Right cardiac atrium (tissue), 5 donors: ENCODE measurements at regions not wholly inside any gene's neighbourhood (a gene's known extent, or its start where the extent isn't known, plus 50 kb on each side); places are given as distances from the start of the nearest gene placed in this dataset.

Experiments used
- ATAC-seq, 2 donors: fragments of 200-7000 bp; cut with Tn5 transposase; one replicate each; pipeline versions ENCODE4 v1.8.0 to v1.9.1; 2020; ENCODE audit warnings: moderate library complexity in 2 of 2, mild to moderate bottlenecking in 1 of 2
- DNase-seq, 3 donors: peaks; one replicate each; pipeline ENCODE4 v3.0.0-alpha.2; 2020
- H3K27ac ChIP-seq: one replicate; pipeline ENCODE4 v1.5.1; 2013; ENCODE audit warnings: mild to moderate bottlenecking, low read length, control low read depth, moderate library complexity
- H3K27me3 ChIP-seq: one replicate; pipeline ENCODE4 v1.6.1; 2013; ENCODE audit not compliant: control insufficient read depth, insufficient read depth
- H3K4me1 ChIP-seq: one replicate; pipeline ENCODE4 v1.6.1; 2013; ENCODE audit warnings: low read length; ENCODE audit not compliant: control insufficient read depth, insufficient read depth
- H3K4me3 ChIP-seq: one replicate; pipeline ENCODE4 v1.5.1; 2013; ENCODE audit warnings: low read length, control low read depth
- H3K9me3 ChIP-seq: one replicate; pipeline ENCODE4 v1.6.1; 2013; ENCODE audit warnings: low read length; ENCODE audit not compliant: control insufficient read depth
- WGBS: extraction: QIAGEN DNeasy Blood & Tissue Kit; methylation state at CpG from one replicate; pipeline ENCODE4 v1.1.7; 2013; 5-methylcytosine and 5-hydroxymethylcytosine counted together
- intact Hi-C, 4 donors: fragments of 100-400 bp; cut with DNase I; formaldehyde crosslinking; loops; one replicate each; pipeline versions ENCODE4 v1.11.0 to v1.14.0; 2022 to 2023
- donor health status: healthy with polysubstance abuse.
- donor health status: DM: no; HTN: yes; CAD: no.
- donor health status: DM: no; HTN: no; CAD: no.
- donor health status: DM: no; HTN: yes; CAD: no; lungs with severe emphysema.
- donor health status: DM: yes; HTN: yes; CAD: no.

DNA sequence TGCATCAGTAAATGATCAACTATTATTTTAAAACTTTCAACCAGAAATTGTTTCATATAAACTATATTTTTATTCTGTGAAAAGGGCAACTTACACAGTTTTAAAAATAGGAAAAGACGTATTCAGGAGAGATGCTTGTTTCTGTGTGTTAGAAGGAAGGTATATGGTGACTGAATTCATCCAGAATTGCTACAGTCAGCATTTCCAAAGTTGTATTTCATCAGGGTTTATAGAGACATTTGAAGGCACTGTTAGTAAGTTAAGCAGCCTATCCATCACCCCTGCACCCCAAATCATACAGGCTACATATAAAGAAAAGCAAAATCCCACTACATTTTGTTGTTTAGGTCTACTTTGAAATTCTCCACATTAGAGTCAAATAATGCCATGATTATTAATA is 716.0 kb downstream of the KCTD16 start:
- H3K4me3 ChIP-seq, result no peak overlapping the region
- 77% methylated on average over 1 of the region's 1 CpG for whole genome bisulfite sequencing
- intact Hi-C loops, result no loop called here
- H3K27ac ChIP-seq, result no peak overlapping the region
- ATAC-seq (no peak), DNase-seq (no peak)
- H3K4me1 ChIP-seq, result no peaks in the 10 kb centered on the region
- no peaks in the 10 kb centered on the region for H3K9me3 ChIP-seq
- no peaks in the 10 kb centered on the region for H3K27me3 ChIP-seq

- Histone ChIP-seq H3K9me3 (no peaks in the 10 kb centered on the region), H3K4me3 (no peak overlapping the region), H3K27ac (no peak overlapping the region), H3K27me3 (no peaks in the 10 kb centered on the region), H3K4me1 (no peaks in the 10 kb centered on the region)
- ATAC-seq (no peak), DNase-seq (no peak)
- intact Hi-C loops, result no loop called here
- WGBS, result 85% methylated on average over 3 of the region's 3 CpGs
Measured at GRCh38 chr5:144882739-144883283, 712.1 kb downstream of the KCTD16 start.

- no peak overlapping the region for H3K27ac ChIP-seq
- intact Hi-C loops, result no loop called here
- no peaks in the 10 kb centered on the region for H3K9me3 ChIP-seq
- H3K27me3 ChIP-seq, result no peaks in the 10 kb centered on the region
- H3K4me3 ChIP-seq, result no peak overlapping the region
- DNase-seq (no peak), ATAC-seq (no peak)
- H3K4me1 ChIP-seq, result no peaks in the 10 kb centered on the region
- WGBS, result 52% methylated on average over 2 of the region's 2 CpGs
Measured at GRCh38 chr5:144880513-144880912, 709.8 kb downstream of the KCTD16 start.

- H3K4me3 ChIP-seq, result no peak overlapping the region
- H3K9me3 ChIP-seq, result no peaks in the 10 kb centered on the region
- H3K27me3 ChIP-seq, result no peaks in the 10 kb centered on the region
- no peaks in the 10 kb centered on the region for H3K4me1 ChIP-seq
- intact Hi-C loops, result no loop called here
- no peak overlapping the region for H3K27ac ChIP-seq
- DNase-seq (no peak), ATAC-seq (no peak)
Measured at GRCh38 chr5:144876990-144877389, 706.3 kb downstream of the KCTD16 start.

GRCh38 chr5:144873076-144873475 is 702.4 kb downstream of the KCTD16 start:
- no peaks in the 10 kb centered on the region for H3K9me3 ChIP-seq
- 74% methylated on average over 2 of the region's 2 CpGs for whole genome bisulfite sequencing
- H3K27ac ChIP-seq, result no peak overlapping the region
- no peaks in the 10 kb centered on the region for H3K4me1 ChIP-seq
- no peaks in the 10 kb centered on the region for H3K27me3 ChIP-seq
- ATAC-seq, result no peak
- DNase-seq, result no peak
- intact Hi-C loops, result no loop called here
- H3K4me3 ChIP-seq, result no peak overlapping the region

DNA sequence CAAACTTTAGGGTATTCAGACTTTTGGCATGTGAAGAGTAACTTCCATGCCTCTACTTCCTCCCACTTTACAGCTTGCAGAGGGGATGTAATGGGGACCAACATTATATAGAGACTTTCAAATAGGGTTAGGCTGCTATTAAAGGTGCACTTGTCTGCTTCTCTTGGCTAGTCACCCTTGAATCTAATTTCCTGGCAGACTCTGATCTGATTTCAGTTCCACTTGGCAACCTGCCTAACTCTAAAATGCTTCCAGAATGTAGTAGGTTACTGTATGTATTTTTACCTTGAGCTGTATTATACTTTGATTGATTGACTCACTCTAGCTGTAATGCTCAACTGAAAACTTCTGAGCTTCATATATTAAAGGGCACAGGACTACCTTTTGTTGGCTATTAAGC is 693.4 kb downstream of the KCTD16 start:
- intact Hi-C loops, result no loop called here
- H3K27ac ChIP-seq, result no peak overlapping the region
- no peak for DNase-seq

DNA sequence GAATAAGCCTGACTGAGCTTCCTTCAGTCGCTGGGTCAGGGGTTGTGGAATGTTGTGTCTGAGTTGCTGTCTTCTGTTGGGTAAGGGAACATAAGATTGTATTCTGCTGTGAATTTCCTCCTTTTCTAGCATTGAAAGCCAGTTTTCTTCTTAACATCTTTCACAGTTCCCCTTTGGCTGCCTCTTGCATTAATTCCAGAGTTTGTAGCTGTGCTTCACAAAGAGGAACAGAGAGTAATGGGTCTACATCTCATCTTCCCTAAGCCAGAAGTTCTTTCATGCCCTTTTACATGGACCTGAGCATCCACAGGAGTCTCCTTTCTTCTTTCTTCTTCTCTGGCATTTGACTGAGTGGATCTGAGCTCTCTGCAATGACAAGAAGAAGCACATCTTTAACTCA is 686.8 kb downstream of the KCTD16 start:
- Histone ChIP-seq H3K27ac (no peak overlapping the region), H3K27me3 (no peaks in the 10 kb centered on the region), H3K4me3 (no peak overlapping the region), H3K9me3 (no peaks in the 10 kb centered on the region), H3K4me1 (no peaks in the 10 kb centered on the region)
- ATAC-seq (no peak), DNase-seq (no peak)
- intact Hi-C loops, result no loop called here
- WGBS, result 30% methylated on average over 1 of the region's 1 CpG

More for the DNA sequence above, 693.4 kb downstream of the KCTD16 start:
- Histone ChIP-seq H3K9me3 (no peaks in the 10 kb centered on the region), H3K27me3 (no peaks in the 10 kb centered on the region), H3K4me1 (no peaks in the 10 kb centered on the region), H3K4me3 (no peak overlapping the region)
- no peak for ATAC-seq

GRCh38 chr5:144844086-144844485 is 673.4 kb downstream of the KCTD16 start:
- H3K9me3 ChIP-seq, result no peaks in the 10 kb centered on the region
- DNase-seq, result no peak
- ATAC-seq, result no peak
- H3K27ac ChIP-seq, result no peak overlapping the region
- no peaks in the 10 kb centered on the region for H3K4me1 ChIP-seq
- no peak overlapping the region for H3K4me3 ChIP-seq
- no peaks in the 10 kb centered on the region for H3K27me3 ChIP-seq
- 87% methylated on average over 2 of the region's 2 CpGs for whole genome bisulfite sequencing
- intact Hi-C loops, result no loop called here

GRCh38 chr5:144832416-144832815 is 661.7 kb downstream of the KCTD16 start:
- H3K27me3 ChIP-seq, result no peaks in the 10 kb centered on the region
- ATAC-seq, result no peak
- no peaks in the 10 kb centered on the region for H3K9me3 ChIP-seq
- intact Hi-C loops, result no loop called here
- no peak overlapping the region for H3K27ac ChIP-seq
- H3K4me1 ChIP-seq, result no peaks in the 10 kb centered on the region
- DNase-seq, result no peak
- no peak overlapping the region for H3K4me3 ChIP-seq

DNA sequence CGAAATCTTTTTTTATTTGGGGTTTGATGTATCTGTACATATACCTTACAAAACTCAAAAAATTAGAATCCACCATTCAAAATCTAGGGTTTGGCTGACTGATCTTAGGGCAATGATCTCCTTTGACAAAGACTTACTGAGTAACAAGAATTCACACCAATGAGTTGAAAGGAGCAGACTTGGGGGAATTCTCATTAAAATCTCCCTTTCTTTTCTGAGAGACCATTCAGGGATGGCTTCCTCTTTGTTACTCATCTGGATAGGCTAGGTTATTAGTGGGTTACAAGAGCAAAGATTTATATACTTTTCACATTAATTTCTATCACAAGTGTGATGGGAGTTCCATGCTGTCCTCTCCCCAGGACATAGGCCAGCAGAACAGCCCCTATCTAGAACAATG is 661.0 kb downstream of the KCTD16 start:
- Histone ChIP-seq H3K4me3 (no peak overlapping the region), H3K9me3 (no peaks in the 10 kb centered on the region), H3K27ac (no peak overlapping the region), H3K27me3 (no peaks in the 10 kb centered on the region), H3K4me1 (no peaks in the 10 kb centered on the region)
- WGBS, result 81% methylated on average over 1 of the region's 1 CpG
- ATAC-seq (no peak), DNase-seq (no peak)
- intact Hi-C loops, result no loop called here

GRCh38 chr5:144822503-144822902 is 651.8 kb downstream of the KCTD16 start:
- no peak overlapping the region for H3K4me3 ChIP-seq
- no peak for ATAC-seq
- WGBS, result 62% methylated on average over 2 of the region's 2 CpGs
- no peak for DNase-seq
- H3K27me3 ChIP-seq, result no peaks in the 10 kb centered on the region
- intact Hi-C loops, result no loop called here
- no peaks in the 10 kb centered on the region for H3K9me3 ChIP-seq
- H3K27ac ChIP-seq, result no peak overlapping the region
- H3K4me1 ChIP-seq, result no peaks in the 10 kb centered on the region

- Histone ChIP-seq H3K27ac (no peak overlapping the region), H3K27me3 (no peaks in the 10 kb centered on the region), H3K4me1 (no peaks in the 10 kb centered on the region), H3K4me3 (no peak overlapping the region), H3K9me3 (no peaks in the 10 kb centered on the region)
- DNase-seq (no peak), ATAC-seq (no peak)
- intact Hi-C loops, result no loop called here
Measured at GRCh38 chr5:144820278-144820677, 649.6 kb downstream of the KCTD16 start.
